ENCODE measurements at regions not wholly inside any gene's neighbourhood (a gene's known extent, or its start where the extent isn't known, plus 50 kb on each side); places are given as distances from the start of the nearest gene placed in this dataset.

GRCh38 chr14:28661171-28661772 lies 105.3 kb upstream of the FOXG1 start:
- no peaks in the 10 kb centered on the region for H3K79me2 ChIP-seq (ENCODE audit: control insufficient read depth, insufficient read depth, low read length)
- peak overlapping the region; percentile 62 for H3K9ac ChIP-seq (ENCODE audit: control insufficient read depth, extremely low read depth, insufficient read depth, low read length)
- TF ChIP-seq EZH2 (IDR thresholded peaks at IDR 0.05; ENCODE audit: low read length) = no peak
- TF ChIP-seq, protein P1, sequence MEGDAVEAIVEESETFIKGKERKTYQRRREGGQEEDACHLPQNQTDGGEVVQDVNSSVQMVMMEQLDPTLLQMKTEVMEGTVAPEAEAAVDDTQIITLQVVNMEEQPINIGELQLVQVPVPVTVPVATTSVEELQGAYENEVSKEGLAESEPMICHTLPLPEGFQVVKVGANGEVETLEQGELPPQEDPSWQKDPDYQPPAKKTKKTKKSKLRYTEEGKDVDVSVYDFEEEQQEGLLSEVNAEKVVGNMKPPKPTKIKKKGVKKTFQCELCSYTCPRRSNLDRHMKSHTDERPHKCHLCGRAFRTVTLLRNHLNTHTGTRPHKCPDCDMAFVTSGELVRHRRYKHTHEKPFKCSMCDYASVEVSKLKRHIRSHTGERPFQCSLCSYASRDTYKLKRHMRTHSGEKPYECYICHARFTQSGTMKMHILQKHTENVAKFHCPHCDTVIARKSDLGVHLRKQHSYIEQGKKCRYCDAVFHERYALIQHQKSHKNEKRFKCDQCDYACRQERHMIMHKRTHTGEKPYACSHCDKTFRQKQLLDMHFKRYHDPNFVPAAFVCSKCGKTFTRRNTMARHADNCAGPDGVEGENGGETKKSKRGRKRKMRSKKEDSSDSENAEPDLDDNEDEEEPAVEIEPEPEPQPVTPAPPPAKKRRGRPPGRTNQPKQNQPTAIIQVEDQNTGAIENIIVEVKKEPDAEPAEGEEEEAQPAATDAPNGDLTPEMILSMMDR (optimal IDR thresholded peaks at IDR 0.05 in 1 of 3, IDR thresholded peaks at IDR 0.05 in 1 of 3, conservative IDR thresholded peaks at IDR 0.05 in 1 of 3; ENCODE audit: extremely low read depth in 1 of 3, insufficient read depth in 2 of 3, low read length in 3 of 3) = no peak
- H3K4me2 ChIP-seq (ENCODE audit: control insufficient read depth, extremely low read depth, insufficient read depth, low read depth, low read length) = peak overlapping the region; percentile 71
- peak overlapping the region in 1 of 3 experiments; percentile 31 for H3K4me3 ChIP-seq (ENCODE audit: control insufficient read depth in 2 of 3, extremely low read depth in 1 of 3, insufficient read depth in 2 of 3, low read depth in 1 of 3, low read length in 3 of 3)
- no peaks in the 10 kb centered on the region for H3K9me1 ChIP-seq (ENCODE audit: control insufficient read depth, extremely low read depth, insufficient read depth, low read length)
- DNase-seq (ENCODE audit: low read depth, low spot score) (peak; percentile 28), FAIRE-seq (peak; percentile 85)
- dilution Hi-C loops (cut with MboI; ENCODE audit: extremely low pct_ligation_motif_present, low sequenced_read_pairs) = no loop called here
- H3K27ac ChIP-seq (ENCODE audit: control insufficient read depth, insufficient read depth, low read length) = peak overlapping the region; percentile 89
- peak overlapping the region; percentile 68 for H2AFZ ChIP-seq (ENCODE audit: control insufficient read depth, low read length)
- H3K9me3 ChIP-seq (ENCODE audit: control insufficient read depth, low read depth, low read length) = no peaks in the 10 kb centered on the region
- H3K27me3 ChIP-seq (ENCODE audit: control insufficient read depth, extremely low read depth, insufficient read depth, low read length) = no peaks in the 10 kb centered on the region
- no peaks in the 10 kb centered on the region for H3K36me3 ChIP-seq (ENCODE audit: control insufficient read depth in 2 of 2, extremely low read depth in 1 of 2, insufficient read depth in 2 of 2, low read length in 2 of 2)
- H3K4me1 ChIP-seq (ENCODE audit: control insufficient read depth, extremely low read depth, insufficient read depth, low read length) = peaks cover 21% of the 10 kb centered on the region
- no peaks in the 10 kb centered on the region for H4K20me1 ChIP-seq (ENCODE audit: control insufficient read depth, extremely low read depth, insufficient read depth, low read length)

DNA sequence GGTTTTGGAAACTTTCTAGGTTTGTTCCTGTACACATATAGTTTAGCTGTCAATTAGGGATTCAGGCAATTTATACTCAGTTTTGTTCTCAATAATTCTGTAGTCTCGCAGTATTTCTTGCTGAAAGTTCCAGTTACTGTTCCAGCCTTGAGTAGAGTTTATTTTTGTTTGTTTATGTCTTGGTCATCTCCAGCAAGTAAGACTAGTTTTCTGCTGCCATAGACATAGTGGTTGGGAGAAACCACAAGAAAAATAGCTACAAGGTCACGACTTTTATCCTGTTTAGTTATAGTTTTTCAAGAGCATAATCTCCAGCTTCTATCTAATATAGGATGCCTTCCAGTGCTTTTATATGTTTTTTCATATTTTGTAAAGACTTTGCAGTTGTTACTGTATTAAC lies 99.6 kb upstream of the FOXG1 start:
- TF ChIP-seq EZH2 (IDR thresholded peaks at IDR 0.05; ENCODE audit: low read length) = no peak
- TF ChIP-seq, protein P1 (optimal IDR thresholded peaks at IDR 0.05 in 1 of 3, IDR thresholded peaks at IDR 0.05 in 1 of 3, conservative IDR thresholded peaks at IDR 0.05 in 1 of 3; ENCODE audit: extremely low read depth in 1 of 3, insufficient read depth in 2 of 3, low read length in 3 of 3) = no peak
- no peak overlapping the region for H3K9ac ChIP-seq (ENCODE audit: control insufficient read depth, extremely low read depth, insufficient read depth, low read length)
- H3K27ac ChIP-seq (ENCODE audit: control insufficient read depth, insufficient read depth, low read length) = no peak overlapping the region
- dilution Hi-C loops (cut with MboI; ENCODE audit: extremely low pct_ligation_motif_present, low sequenced_read_pairs) = no loop called here
- H3K4me1 ChIP-seq (ENCODE audit: control insufficient read depth, extremely low read depth, insufficient read depth, low read length) = peaks cover 14% of the 10 kb centered on the region
- H3K79me2 ChIP-seq (ENCODE audit: control insufficient read depth, insufficient read depth, low read length) = no peaks in the 10 kb centered on the region
- no peak overlapping the region for H2AFZ ChIP-seq (ENCODE audit: control insufficient read depth, low read length)
- H3K36me3 ChIP-seq (ENCODE audit: control insufficient read depth in 2 of 2, extremely low read depth in 1 of 2, insufficient read depth in 2 of 2, low read length in 2 of 2) = no peaks in the 10 kb centered on the region
- no peaks in the 10 kb centered on the region for H3K9me3 ChIP-seq (ENCODE audit: control insufficient read depth, low read depth, low read length)
- H4K20me1 ChIP-seq (ENCODE audit: control insufficient read depth, extremely low read depth, insufficient read depth, low read length) = no peaks in the 10 kb centered on the region
- DNase-seq (ENCODE audit: low read depth, low spot score) (no peak), FAIRE-seq (no peak)
- H3K4me2 ChIP-seq (ENCODE audit: control insufficient read depth, extremely low read depth, insufficient read depth, low read depth, low read length) = no peak overlapping the region
- H3K9me1 ChIP-seq (ENCODE audit: control insufficient read depth, extremely low read depth, insufficient read depth, low read length) = no peaks in the 10 kb centered on the region
- H3K27me3 ChIP-seq (ENCODE audit: control insufficient read depth, extremely low read depth, insufficient read depth, low read length) = no peaks in the 10 kb centered on the region
- H3K4me3 ChIP-seq (ENCODE audit: control insufficient read depth in 2 of 3, extremely low read depth in 1 of 3, insufficient read depth in 2 of 3, low read depth in 1 of 3, low read length in 3 of 3) = no peak overlapping the region

Data from keratinocyte (primary cell).